ENCODE measurements at regions not wholly inside any gene's neighbourhood (a gene's known extent, or its start where the extent isn't known, plus 50 kb on each side); places are given as distances from the start of the nearest gene placed in this dataset.

GRCh38 chr6:156701966-156702365 is 75.2 kb upstream of the ARID1B start:
- Mint-ChIP-seq H3K36me3 (ENCODE audit: low read depth) (no peaks in the 10 kb centered on the region), H3K9me3 (no peaks in the 10 kb centered on the region), H3K27me3 (ENCODE audit: insufficient read depth) (peaks cover 5% of the 10 kb centered on the region), H3K27ac (no peak overlapping the region), H3K4me1 (ENCODE audit: low read depth) (peaks cover 13% of the 10 kb centered on the region), H3K4me3 (no peak overlapping the region)
- TF ChIP-seq CTCF (IDR thresholded peaks at IDR 0.05): no peak
- DNase-seq: no peak

- Mint-ChIP-seq H3K9me3 (no peaks in the 10 kb centered on the region), H3K36me3 (ENCODE audit: low read depth) (no peaks in the 10 kb centered on the region), H3K27ac (no peak overlapping the region), H3K4me3 (no peak overlapping the region), H3K27me3 (ENCODE audit: insufficient read depth) (peaks cover 12% of the 10 kb centered on the region; the same call in 1 of the 2 replicates), H3K4me1 (ENCODE audit: low read depth) (peaks cover 13% of the 10 kb centered on the region)
- TF ChIP-seq CTCF (IDR thresholded peaks at IDR 0.05): no peak
- no peak for DNase-seq
Observed at GRCh38 chr6:156700440-156701057, 76.6 kb upstream of the ARID1B start.

GRCh38 chr6:156699935-156700334 is 77.2 kb upstream of the ARID1B start:
- H3K9me3 Mint-ChIP-seq: no peaks in the 10 kb centered on the region
- H3K4me1 Mint-ChIP-seq (ENCODE audit: low read depth): peaks cover 13% of the 10 kb centered on the region
- H3K27ac Mint-ChIP-seq: no peak overlapping the region
- DNase-seq: no peak
- no peak overlapping the region for H3K4me3 Mint-ChIP-seq
- H3K36me3 Mint-ChIP-seq (ENCODE audit: low read depth): no peaks in the 10 kb centered on the region
- peaks cover 12% of the 10 kb centered on the region; the same call in 1 of the 2 replicates for H3K27me3 Mint-ChIP-seq (ENCODE audit: insufficient read depth)
- TF ChIP-seq CTCF (IDR thresholded peaks at IDR 0.05): no peak

GRCh38 chr6:156699017-156699421 is 78.2 kb upstream of the ARID1B start:
- peak; percentile 72 for DNase-seq
- no peak for TF ChIP-seq CTCF (IDR thresholded peaks at IDR 0.05)
- peak overlapping the region; percentile 29; the same call in 1 of the 2 replicates for H3K4me3 Mint-ChIP-seq
- H3K9me3 Mint-ChIP-seq: no peaks in the 10 kb centered on the region
- H3K27ac Mint-ChIP-seq: no peak overlapping the region
- peaks cover 12% of the 10 kb centered on the region; the same call in 1 of the 2 replicates for H3K27me3 Mint-ChIP-seq (ENCODE audit: insufficient read depth)
- no peaks in the 10 kb centered on the region for H3K36me3 Mint-ChIP-seq (ENCODE audit: low read depth)
- H3K4me1 Mint-ChIP-seq (ENCODE audit: low read depth): peaks cover 13% of the 10 kb centered on the region

- H3K4me3 Mint-ChIP-seq: peak overlapping the region; percentile 29; the same call in 1 of the 2 replicates
- no peak for TF ChIP-seq CTCF (IDR thresholded peaks at IDR 0.05)
Observed at GRCh38 chr6:156698239-156699016, 78.8 kb upstream of the ARID1B start.

More at GRCh38 chr6:156698239-156699016, 78.8 kb upstream of the ARID1B start:
- no peak overlapping the region for H3K27ac Mint-ChIP-seq
- no peak for DNase-seq
- H3K27me3 Mint-ChIP-seq (ENCODE audit: insufficient read depth): peaks cover 12% of the 10 kb centered on the region; the same call in 1 of the 2 replicates
- peaks cover 13% of the 10 kb centered on the region for H3K4me1 Mint-ChIP-seq (ENCODE audit: low read depth)
- no peaks in the 10 kb centered on the region for H3K36me3 Mint-ChIP-seq (ENCODE audit: low read depth)
- H3K9me3 Mint-ChIP-seq: no peaks in the 10 kb centered on the region

Measured in HFFc6 (cell line).